K562 (cell line): ENCODE measurements at regions not wholly inside any gene's neighbourhood (a gene's known extent, or its start where the extent isn't known, plus 50 kb on each side); places are given as distances from the start of the nearest gene placed in this dataset.

Experiments used
- ATAC-seq: fragments of 200-7000 bp; cut with Tn5 transposase; 3 replicates; pipeline ENCODE4 v1.9.1; 2020; ENCODE audit warnings: moderate library complexity
- BruUV-seq: library from RNA; stranded (reverse); fragments of 400-500 nt; replicated peaks from 2 replicates; lab custom pipeline; 2021; lab: Mats Ljungman, UMichigan
- CTCF ChIA-PET: fragments of 300-600 bp; formaldehyde crosslinking; extraction: SDS; loops from one replicate; lab custom pipeline; 2021; ENCODE audit warnings: low intra/inter-chr PET ratio; lab: Yijun Ruan, JAX
- POLR2A ChIA-PET: fragments of 300-600, 350-650 bp; sonication (Branson Sonifier 250); formaldehyde crosslinking; extraction: SDS; loops from one replicate; lab custom pipeline; 2021; ENCODE audit warnings: antibody characterized with exemption, inconsistent platforms; lab: Yijun Ruan, JAX
- DNase-seq, 4 experiments: peaks; one replicate each; pipeline versions ENCODE4 v3.0.0 to v3.0.0-alpha.2; 2011 to 2018; ENCODE audit warnings: low spot score in 3 of 4, mixed read lengths in 3 of 4; ENCODE audit errors: extremely low read depth in 1 of 4
- FAIRE-seq: peaks from 2 replicates; lab custom pipeline; 2011; peaks lifted over from hg19 to GRCh38; lab: Jason Lieb, UNC
- H2AFZ ChIP-seq: 2 replicates; pipeline ENCODE4 v1.6.0; 2011; ENCODE audit warnings: low read depth, low read length, control low read depth, inconsistent platforms
- H3K27ac ChIP-seq: fragments of 200-600 bp; 3 replicates; pipeline ENCODE4 v1.8.0; 2011; ENCODE audit warnings: low read depth, mild to moderate bottlenecking, control low read depth, inconsistent platforms, low read length, moderate library complexity, mixed read lengths; ENCODE audit errors: extremely low read depth
- H3K27me3 ChIP-seq, 2 experiments: fragments of 300-600 bp in 1 of 2; 2 replicates in 1 of 2; 3 replicates in 1 of 2; pipeline versions ENCODE4 v1.6.0 to v1.8.0; 2011; ENCODE audit warnings: inconsistent platforms in 2 of 2, low read length in 2 of 2, mild to moderate bottlenecking in 1 of 2, mixed read lengths in 1 of 2, moderate library complexity in 1 of 2; ENCODE audit not compliant: control insufficient read depth in 2 of 2, insufficient read depth in 2 of 2
- H3K36me3 ChIP-seq: fragments of 300-600 bp; 3 replicates; pipeline ENCODE4 v1.8.0; 2011; ENCODE audit warnings: mild to moderate bottlenecking, low read length, inconsistent platforms; ENCODE audit not compliant: control insufficient read depth, insufficient read depth
- H3K4me1 ChIP-seq, 2 experiments: fragments of 200-600 bp in 1 of 2; replicated peaks in 1 of 2; 2 replicates in 1 of 2; 3 replicates in 1 of 2; pipeline versions ENCODE4 v1.5.1 to v1.8.0; 2011; ENCODE audit warnings: inconsistent platforms in 2 of 2, low read length in 2 of 2, mild to moderate bottlenecking in 1 of 2, mixed read lengths in 1 of 2, moderate library complexity in 1 of 2; ENCODE audit not compliant: control insufficient read depth in 2 of 2, insufficient read depth in 2 of 2
- H3K4me2 ChIP-seq: 2 replicates; pipeline ENCODE4 v1.6.1; 2011; ENCODE audit warnings: low read length, control low read depth, inconsistent platforms, mixed read lengths; ENCODE audit not compliant: insufficient read depth
- H3K4me3 ChIP-seq: fragments of 200-600 bp; sonication (generic), shearing (Covaris generic); 2 replicates; pipeline ENCODE4 v1.5.1; 2016; ENCODE audit warnings: control low read depth, inconsistent platforms
- H3K79me2 ChIP-seq: fragments of 200-600 bp; 3 replicates; pipeline ENCODE4 v1.8.0; 2011; ENCODE audit warnings: low read length, inconsistent platforms; ENCODE audit not compliant: control insufficient read depth, insufficient read depth
- H3K9ac ChIP-seq, 2 experiments: 2 replicates each; pipeline versions ENCODE4 v1.6.0 to v1.6.1; 2011; ENCODE audit warnings: low read depth in 2 of 2, low read length in 2 of 2, control low read depth in 1 of 2, inconsistent platforms in 1 of 2, mild to moderate bottlenecking in 1 of 2, mixed read lengths in 1 of 2; ENCODE audit not compliant: insufficient read depth in 1 of 2
- H3K9me1 ChIP-seq: one replicate; pipeline ENCODE4 v1.6.0; 2011; ENCODE audit warnings: inconsistent platforms, mild to moderate bottlenecking, low read length, moderate library complexity; ENCODE audit not compliant: control insufficient read depth, insufficient read depth
- H3K9me3 ChIP-seq: replicated peaks from 2 replicates; pipeline ENCODE4 v1.5.1; 2011; ENCODE audit warnings: low read depth, low read length, inconsistent platforms; ENCODE audit not compliant: control insufficient read depth, insufficient read depth
- H4K20me1 ChIP-seq: replicated peaks from 2 replicates; pipeline ENCODE4 v1.6.1; 2011; ENCODE audit warnings: low read length, inconsistent platforms, mixed read lengths; ENCODE audit not compliant: control insufficient read depth, insufficient read depth
- JUND ChIP-seq, 2 experiments: IDR thresholded peaks; 2 replicates in 1 of 2; 3 replicates in 1 of 2; pipeline ENCODE4 v1.6.1; 2011; ENCODE audit warnings: borderline replicate concordance in 2 of 2, low read depth in 2 of 2, low read length in 2 of 2, improper control_type of control experiment in 1 of 2, missing biosample characterization in 1 of 2, missing genetic modification characterization in 1 of 2, missing genetic modification reagents in 1 of 2
- KHSRP ChIP-seq: fragments of 450-650 bp; IDR thresholded peaks from 2 replicates; pipeline ENCODE4 v1.6.1; 2017
- LCOR ChIP-seq: sonication (generic); formaldehyde crosslinking; IDR thresholded peaks from 2 replicates; pipeline ENCODE4 v1.8.0; 2022; ENCODE audit warnings: mild to moderate bottlenecking, missing genetic modification reagents
- MTF1 ChIP-seq: fragments of 250-450 bp; sonication (Bioruptor Pico); IDR thresholded peaks from 2 replicates; pipeline ENCODE4 v1.9.0; 2021; ENCODE audit warnings: moderate library complexity, mild to moderate bottlenecking, inconsistent platforms, borderline replicate concordance
- RBM25 ChIP-seq: fragments of 200-400 bp; formaldehyde crosslinking; IDR thresholded peaks from 2 replicates; pipeline ENCODE4 v1.6.1; 2018; ENCODE audit warnings: low read length, low read depth, moderate library complexity; ENCODE audit not compliant: severe bottlenecking
- SAFB ChIP-seq: fragments of 200-400 bp; formaldehyde crosslinking; IDR thresholded peaks from 2 replicates; pipeline ENCODE4 v1.6.1; 2017; ENCODE audit warnings: low read depth, low read length, borderline replicate concordance
- SMAD3 ChIP-seq: fragments of 450-650 bp; formaldehyde crosslinking; conservative IDR thresholded peaks from 2 replicates; pipeline ENCODE4 v1.4.0; 2020; ENCODE audit warnings: mild to moderate bottlenecking
- THRB ChIP-seq: fragments of 450-650 bp; formaldehyde crosslinking; conservative IDR thresholded peaks from 2 replicates; pipeline ENCODE4 v1.4.0; 2022; ENCODE audit warnings: mild to moderate bottlenecking, missing genetic modification characterization
- YY1 ChIP-seq, 3 experiments: IDR thresholded peaks; 2 replicates each; pipeline ENCODE4 v1.6.1; 2011; ENCODE audit warnings: low read length in 2 of 3, mild to moderate bottlenecking in 2 of 3, moderate library complexity in 2 of 3, borderline replicate concordance in 1 of 3, control low read depth in 1 of 3, low read depth in 1 of 3; ENCODE audit not compliant: insufficient read depth in 3 of 3, insufficient replicate concordance in 2 of 3, control insufficient read depth in 1 of 3, insufficient read length in 1 of 3; ENCODE audit errors: extremely low read depth in 1 of 3
- ZKSCAN3 ChIP-seq: fragments of 250-450 bp; sonication (Bioruptor Pico); IDR thresholded peaks from 2 replicates; pipeline ENCODE4 v1.4.0; 2020
- ZNF24 ChIP-seq: fragments of 450-650 bp; IDR thresholded peaks from 2 replicates; pipeline ENCODE4 v1.6.1; 2016
- ZNF311 ChIP-seq: fragments of 250-450 bp; sonication (Bioruptor Pico); IDR thresholded peaks from 2 replicates; pipeline ENCODE4 v1.4.0; 2020; ENCODE audit warnings: mild to moderate bottlenecking, moderate library complexity
- ZNF384 ChIP-seq: IDR thresholded peaks from 2 replicates; pipeline ENCODE4 v1.6.1; 2012; ENCODE audit warnings: low read depth, low read length, improper control_type of control experiment
- ZNF75A ChIP-seq: fragments of 450-650 bp; formaldehyde crosslinking; IDR thresholded peaks from 2 replicates; pipeline ENCODE4 v1.4.0; 2020; ENCODE audit warnings: mild to moderate bottlenecking
- ZNF79 ChIP-seq: fragments of 250-450 bp; sonication (Bioruptor Pico); IDR thresholded peaks from 2 replicates; pipeline ENCODE4 v1.4.0; 2020; ENCODE audit warnings: low read depth, mild to moderate bottlenecking, moderate library complexity
- WGBS: fragments of 100-300 bp; shearing (Covaris generic); methylation state at CpG from one replicate; pipeline ENCODE4 v1.1.6; 2016; ENCODE audit warnings: low coverage, mixed read lengths; ENCODE audit not compliant: insufficient coverage; ENCODE audit errors: missing lambda C conversion rate; 5-methylcytosine and 5-hydroxymethylcytosine counted together
- in situ Hi-C: fragments of 300-500 bp; cut with MboI; formaldehyde crosslinking; loops from 4 replicates; pipeline ENCODE4 v1.15.0; 2018; ENCODE audit warnings: inconsistent platforms, mixed read lengths
- intact Hi-C: fragments of 100-400 bp; cut with micrococcal nuclease; formaldehyde crosslinking; loops from 2 replicates; pipeline ENCODE4 v1.14.2; 2022
- TF ChIP-seq, protein P1 (sequence below): sonication (generic); formaldehyde crosslinking; IDR thresholded peaks from 2 replicates; pipeline ENCODE4 v1.8.0; 2022; ENCODE audit warnings: mild to moderate bottlenecking, low read depth, missing genetic modification reagents

DNA sequence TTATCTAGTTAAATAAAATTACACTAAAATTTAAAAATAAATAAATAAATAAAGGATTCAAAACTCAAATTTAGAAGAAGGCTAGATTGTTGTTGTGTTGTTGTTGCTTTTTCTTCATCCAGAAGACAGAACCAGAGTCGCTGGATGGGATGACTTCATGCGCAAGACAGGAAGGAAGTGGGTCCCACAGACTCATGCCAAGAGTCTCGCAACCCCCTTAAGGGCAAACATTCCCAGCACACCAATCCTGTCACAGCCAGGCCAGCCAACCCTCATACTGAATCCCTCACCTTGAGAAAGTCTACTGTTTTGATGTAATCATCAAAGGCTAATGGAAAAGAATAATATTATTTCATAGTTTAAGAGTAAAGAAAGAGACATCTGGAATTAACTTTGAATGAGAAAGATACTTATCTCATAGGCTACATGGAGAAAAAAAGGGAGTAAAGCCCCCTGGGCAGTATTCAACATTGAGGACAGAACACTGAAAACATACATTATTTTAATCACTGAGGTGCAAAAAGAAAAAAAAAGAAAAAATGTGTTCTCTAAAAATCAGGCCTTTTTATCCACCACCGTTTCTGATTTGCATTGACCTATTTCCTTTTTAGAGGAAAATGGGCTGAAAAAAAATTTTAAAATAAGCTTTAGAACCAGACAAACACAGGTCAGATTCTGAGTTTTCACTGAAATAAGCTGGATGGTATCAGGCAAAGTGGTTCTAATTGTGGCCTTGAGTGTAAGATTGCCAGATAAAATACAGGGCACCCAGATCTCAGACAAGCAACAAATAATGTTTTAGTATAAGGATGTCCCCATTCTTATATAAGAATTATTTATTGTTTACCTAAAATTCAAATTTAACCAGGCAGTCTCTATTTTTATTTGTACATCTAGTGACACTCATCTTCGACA lies 826.5 kb downstream of the TNS3 start:
- Histone ChIP-seq H3K4me3 (no peak overlapping the region), H3K4me1 (no peaks in the 10 kb centered on the region), H3K4me2 (no peak overlapping the region), H3K9ac (no peak overlapping the region), H3K9me1 (no peaks in the 10 kb centered on the region), H3K36me3 (no peaks in the 10 kb centered on the region), H3K27ac (no peak overlapping the region), H4K20me1 (no peaks in the 10 kb centered on the region), H2AFZ (no peak overlapping the region), H3K9me3 (no peaks in the 10 kb centered on the region), H3K27me3 (no peaks in the 10 kb centered on the region), H3K79me2 (no peaks in the 10 kb centered on the region)
- POLR2A ChIA-PET: no interaction called here
- FAIRE-seq (no peak), ATAC-seq (no peak), DNase-seq (no peak)
- intact Hi-C loops (no loop called here), in situ Hi-C loops (no loop called here)
- BruUV-seq: no TSS peak
- TF ChIP-seq, protein P1, sequence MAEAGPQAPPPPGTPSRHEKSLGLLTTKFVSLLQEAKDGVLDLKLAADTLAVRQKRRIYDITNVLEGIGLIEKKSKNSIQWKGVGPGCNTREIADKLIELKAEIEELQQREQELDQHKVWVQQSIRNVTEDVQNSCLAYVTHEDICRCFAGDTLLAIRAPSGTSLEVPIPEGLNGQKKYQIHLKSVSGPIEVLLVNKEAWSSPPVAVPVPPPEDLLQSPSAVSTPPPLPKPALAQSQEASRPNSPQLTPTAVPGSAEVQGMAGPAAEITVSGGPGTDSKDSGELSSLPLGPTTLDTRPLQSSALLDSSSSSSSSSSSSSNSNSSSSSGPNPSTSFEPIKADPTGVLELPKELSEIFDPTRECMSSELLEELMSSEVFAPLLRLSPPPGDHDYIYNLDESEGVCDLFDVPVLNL (CRISPR knock-in tag): no peak
- no peak for TF ChIP-seq LCOR (CRISPR knock-in tag)
- no peak for TF ChIP-seq JUND (IDR thresholded peaks at IDR 0.05; ENCODE audit: borderline replicate concordance, low read depth, low read length)
- no peak for TF ChIP-seq JUND (tag; IDR thresholded peaks at IDR 0.05; ENCODE audit: borderline replicate concordance, low read depth, low read length)
- no peak for TF ChIP-seq THRB
- no peak for TF ChIP-seq ZKSCAN3 (CRISPR knock-in tag)
- no peak for TF ChIP-seq KHSRP
- no peak for TF ChIP-seq ZNF384
- TF ChIP-seq ZNF311 (CRISPR knock-in tag): no peak
- TF ChIP-seq ZNF75A: no peak
- TF ChIP-seq RBM25: no peak
- TF ChIP-seq ZNF24: no peak
- no peak for TF ChIP-seq SMAD3 (CRISPR knock-in tag)
- TF ChIP-seq MTF1 (CRISPR knock-in tag): no peak
- TF ChIP-seq YY1 (IDR thresholded peaks at IDR 0.05; ENCODE audit: borderline replicate concordance in 1 of 3, control insufficient read depth in 1 of 3, extremely low read depth in 1 of 3, insufficient read depth in 3 of 3, insufficient read length in 1 of 3, insufficient replicate concordance in 2 of 3, low read depth in 1 of 3, low read length in 2 of 3): no peak
- TF ChIP-seq SAFB: no peak
- TF ChIP-seq ZNF79 (CRISPR knock-in tag): no peak
- CTCF ChIA-PET: no interaction called here
- 0% methylated on average over 5 of the region's 5 CpGs for WGBS
